WERI-Rb-1 (cell line): ENCODE measurements at regions not wholly inside any gene's neighbourhood (a gene's known extent, or its start where the extent isn't known, plus 50 kb on each side); places are given as distances from the start of the nearest gene placed in this dataset.

Source experiments
- DNase-seq: peaks from one replicate; pipeline ENCODE4 v3.0.0-alpha.2; 2020
- H3K27ac ChIP-seq: fragments of 250-450 bp; sonication (Bioruptor Pico); 2 replicates; pipeline ENCODE4 v1.5.1; 2020; ENCODE audit warnings: mild to moderate bottlenecking, moderate library complexity
- H3K27me3 ChIP-seq: fragments of 250-450 bp; sonication (Bioruptor Pico); 2 replicates; pipeline ENCODE4 v1.5.1; 2021; ENCODE audit warnings: mild to moderate bottlenecking, low read depth, moderate library complexity; ENCODE audit not compliant: insufficient read depth, severe bottlenecking
- H3K36me3 ChIP-seq: fragments of 250-450 bp; sonication (Bioruptor Pico); 2 replicates; pipeline ENCODE4 v1.5.1; 2020; ENCODE audit warnings: mild to moderate bottlenecking, moderate library complexity
- H3K4me3 ChIP-seq: 2 replicates; pipeline ENCODE4 v1.5.1; 2011; ENCODE audit warnings: low read depth, mild to moderate bottlenecking, control low read depth, low read length
- H3K9me3 ChIP-seq: fragments of 250-450 bp; sonication (Bioruptor Pico); 2 replicates; pipeline ENCODE4 v1.5.1; 2021; ENCODE audit warnings: mild to moderate bottlenecking, moderate library complexity; ENCODE audit not compliant: severe bottlenecking
- CTCF ChIP-seq: IDR thresholded peaks from 2 replicates; pipeline ENCODE4 v1.5.1; 2011; ENCODE audit warnings: low read depth, mild to moderate bottlenecking, control low read depth, inconsistent platforms, low read length

GRCh38 chr5:136492587-136492986 lies 127.2 kb upstream of the TRPC7 start:
- no peaks in the 10 kb centered on the region for H3K27me3 ChIP-seq
- no peaks in the 10 kb centered on the region for H3K9me3 ChIP-seq
- no peak overlapping the region for H3K27ac ChIP-seq
- no peak for TF ChIP-seq CTCF
- no peak for DNase-seq
- H3K36me3 ChIP-seq: no peaks in the 10 kb centered on the region
- no peak overlapping the region for H3K4me3 ChIP-seq

GRCh38 chr5:136491806-136492205 lies 126.5 kb upstream of the TRPC7 start:
- no peaks in the 10 kb centered on the region for H3K27me3 ChIP-seq
- H3K9me3 ChIP-seq: no peaks in the 10 kb centered on the region
- no peaks in the 10 kb centered on the region for H3K36me3 ChIP-seq
- no peak overlapping the region for H3K27ac ChIP-seq
- DNase-seq: no peak
- H3K4me3 ChIP-seq: no peak overlapping the region
- TF ChIP-seq CTCF: no peak

- no peaks in the 10 kb centered on the region for H3K9me3 ChIP-seq
- no peak for TF ChIP-seq CTCF
- no peaks in the 10 kb centered on the region for H3K27me3 ChIP-seq
- H3K4me3 ChIP-seq: no peak overlapping the region
- H3K27ac ChIP-seq: no peak overlapping the region
- no peaks in the 10 kb centered on the region for H3K36me3 ChIP-seq
- DNase-seq: no peak
These were observed 119.5 kb upstream of the TRPC7 start for GRCh38 chr5:136484808-136485325.

GRCh38 chr5:136482206-136482605 lies 116.9 kb upstream of the TRPC7 start:
- H3K4me3 ChIP-seq: no peak overlapping the region
- no peak for TF ChIP-seq CTCF
- H3K9me3 ChIP-seq: no peaks in the 10 kb centered on the region
- H3K36me3 ChIP-seq: no peaks in the 10 kb centered on the region
- no peak overlapping the region for H3K27ac ChIP-seq
- no peak for DNase-seq
- no peaks in the 10 kb centered on the region for H3K27me3 ChIP-seq

GRCh38 chr5:136474466-136474865 lies 109.1 kb upstream of the TRPC7 start:
- Histone ChIP-seq H3K27ac (no peak overlapping the region), H3K36me3 (no peaks in the 10 kb centered on the region), H3K9me3 (no peaks in the 10 kb centered on the region), H3K4me3 (no peak overlapping the region), H3K27me3 (no peaks in the 10 kb centered on the region)
- TF ChIP-seq CTCF: no peak
- DNase-seq: no peak

GRCh38 chr5:136467632-136468031 lies 102.3 kb upstream of the TRPC7 start:
- Histone ChIP-seq H3K27me3 (no peaks in the 10 kb centered on the region), H3K9me3 (no peaks in the 10 kb centered on the region), H3K27ac (no peak overlapping the region), H3K36me3 (no peaks in the 10 kb centered on the region), H3K4me3 (no peak overlapping the region)
- DNase-seq: no peak
- no peak for TF ChIP-seq CTCF
